ENCODE measurements at regions not wholly inside any gene's neighbourhood (a gene's known extent, or its start where the extent isn't known, plus 50 kb on each side); places are given as distances from the start of the nearest gene placed in this dataset.

DNA sequence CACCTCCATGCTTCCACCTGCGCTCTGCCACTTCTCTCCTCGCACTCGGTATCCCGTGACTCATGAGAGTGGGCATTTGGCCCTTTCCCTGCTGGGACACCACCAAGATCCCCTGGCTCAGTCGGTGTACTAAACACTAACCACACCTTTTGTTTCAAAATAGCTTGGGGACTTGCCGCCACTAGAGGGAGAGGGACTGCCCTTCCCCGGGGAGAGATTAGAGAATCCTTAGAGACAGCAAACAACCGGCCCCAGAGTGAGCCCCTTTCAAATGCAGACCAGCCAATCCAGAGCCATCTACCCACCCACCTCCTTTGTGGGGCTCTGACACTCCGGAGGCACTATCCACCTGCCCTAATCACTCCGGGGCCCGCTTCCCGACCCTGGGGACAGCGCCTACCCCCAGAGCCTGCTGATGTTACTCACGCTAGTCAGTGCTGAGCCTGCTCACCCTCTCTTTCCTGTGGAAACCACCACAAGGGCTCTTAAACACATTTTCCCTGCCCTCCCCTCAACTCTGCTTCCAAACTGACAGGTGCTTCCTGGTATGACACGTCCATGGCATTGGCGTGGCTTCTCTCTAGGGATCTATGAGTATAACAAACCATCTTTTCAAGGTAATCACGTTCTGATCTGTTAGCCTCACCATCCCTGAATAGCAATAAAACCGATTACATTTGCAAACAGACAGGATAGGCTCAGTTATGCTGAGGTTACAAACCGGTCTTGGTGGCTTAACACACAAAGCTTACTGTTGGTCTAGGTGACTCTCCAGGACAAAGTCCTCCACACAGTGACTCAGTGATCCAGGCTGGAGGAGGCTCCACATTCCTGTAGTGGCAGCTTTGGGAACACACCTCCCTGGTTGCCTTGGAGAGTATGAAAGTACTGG lies 180.1 kb upstream of the MVB12B start:
- Histone ChIP-seq H3K9ac (no peak overlapping the region), H3K4me3 (IDR thresholded peaks at IDR 0.05; ENCODE audit: insufficient read depth, low read depth, low read length) (no peak overlapping the region), H3K36me3 (ENCODE audit: insufficient read depth) (no peaks in the 10 kb centered on the region), H2AFZ (ENCODE audit: low read depth) (no peak overlapping the region), H3K27me3 (ENCODE audit: insufficient read depth, low read depth) (no peaks in the 10 kb centered on the region), H3K4me1 (ENCODE audit: low read depth, poor library complexity, severe bottlenecking) (no peaks in the 10 kb centered on the region), H3K4me2 (no peak overlapping the region), H3K27ac (no peak overlapping the region), H3K79me2 (ENCODE audit: insufficient read depth, low read depth) (no peaks in the 10 kb centered on the region), H4K20me1 (ENCODE audit: insufficient read depth) (no peaks in the 10 kb centered on the region)
- TF ChIP-seq, protein P1, sequence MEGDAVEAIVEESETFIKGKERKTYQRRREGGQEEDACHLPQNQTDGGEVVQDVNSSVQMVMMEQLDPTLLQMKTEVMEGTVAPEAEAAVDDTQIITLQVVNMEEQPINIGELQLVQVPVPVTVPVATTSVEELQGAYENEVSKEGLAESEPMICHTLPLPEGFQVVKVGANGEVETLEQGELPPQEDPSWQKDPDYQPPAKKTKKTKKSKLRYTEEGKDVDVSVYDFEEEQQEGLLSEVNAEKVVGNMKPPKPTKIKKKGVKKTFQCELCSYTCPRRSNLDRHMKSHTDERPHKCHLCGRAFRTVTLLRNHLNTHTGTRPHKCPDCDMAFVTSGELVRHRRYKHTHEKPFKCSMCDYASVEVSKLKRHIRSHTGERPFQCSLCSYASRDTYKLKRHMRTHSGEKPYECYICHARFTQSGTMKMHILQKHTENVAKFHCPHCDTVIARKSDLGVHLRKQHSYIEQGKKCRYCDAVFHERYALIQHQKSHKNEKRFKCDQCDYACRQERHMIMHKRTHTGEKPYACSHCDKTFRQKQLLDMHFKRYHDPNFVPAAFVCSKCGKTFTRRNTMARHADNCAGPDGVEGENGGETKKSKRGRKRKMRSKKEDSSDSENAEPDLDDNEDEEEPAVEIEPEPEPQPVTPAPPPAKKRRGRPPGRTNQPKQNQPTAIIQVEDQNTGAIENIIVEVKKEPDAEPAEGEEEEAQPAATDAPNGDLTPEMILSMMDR (conservative IDR thresholded peaks at IDR 0.05; ENCODE audit: low read depth, low read length), result peak; percentile 45

DNA sequence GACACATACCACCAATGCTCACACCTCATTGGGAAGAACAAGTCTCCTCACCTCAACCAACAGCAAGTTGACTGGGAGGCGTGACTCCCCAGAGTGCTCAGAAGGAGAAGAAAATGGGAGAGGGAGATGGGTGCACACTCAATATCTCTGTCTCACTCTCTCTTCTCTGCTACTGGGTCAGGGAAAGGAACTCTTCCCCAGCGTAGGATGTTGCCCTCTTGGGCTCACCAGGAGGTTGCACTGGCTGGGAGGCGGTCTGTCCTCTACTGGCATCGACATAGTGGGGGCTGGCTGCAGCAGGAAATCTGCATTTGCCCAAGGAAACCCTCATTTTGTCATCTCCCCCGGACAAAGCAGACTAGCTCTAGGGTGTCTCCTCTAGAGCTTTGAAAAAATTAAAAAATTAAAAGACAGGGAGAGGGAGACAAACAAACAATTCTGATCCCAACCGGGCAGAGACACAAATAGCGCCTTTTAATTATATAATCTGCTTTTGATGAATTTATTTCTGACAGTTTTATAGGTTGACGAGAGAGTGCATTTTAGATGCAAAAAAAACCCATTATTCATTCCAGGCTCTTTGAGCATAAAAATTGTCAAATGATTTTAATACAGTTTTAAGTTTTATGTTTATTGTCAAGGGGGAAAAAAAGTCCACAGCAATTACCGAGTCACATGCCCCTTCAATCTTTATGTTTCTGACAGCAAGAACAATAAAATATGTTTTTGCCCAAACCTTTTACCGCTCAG lies 179.3 kb upstream of the MVB12B start:
- no peaks in the 10 kb centered on the region for H3K4me1 ChIP-seq (ENCODE audit: low read depth, poor library complexity, severe bottlenecking)
- H3K4me2 ChIP-seq, result no peak overlapping the region
- no peaks in the 10 kb centered on the region for H3K36me3 ChIP-seq (ENCODE audit: insufficient read depth)
- TF ChIP-seq, protein P1 (conservative IDR thresholded peaks at IDR 0.05; ENCODE audit: low read depth, low read length), result no peak
- no peaks in the 10 kb centered on the region for H3K27me3 ChIP-seq (ENCODE audit: insufficient read depth, low read depth)
- no peak overlapping the region for H3K4me3 ChIP-seq (IDR thresholded peaks at IDR 0.05; ENCODE audit: insufficient read depth, low read depth, low read length)
- H3K79me2 ChIP-seq (ENCODE audit: insufficient read depth, low read depth), result no peaks in the 10 kb centered on the region
- no peak overlapping the region for H3K9ac ChIP-seq
- no peak overlapping the region for H2AFZ ChIP-seq (ENCODE audit: low read depth)
- no peak overlapping the region for H3K27ac ChIP-seq
- H4K20me1 ChIP-seq (ENCODE audit: insufficient read depth), result no peaks in the 10 kb centered on the region

DNA sequence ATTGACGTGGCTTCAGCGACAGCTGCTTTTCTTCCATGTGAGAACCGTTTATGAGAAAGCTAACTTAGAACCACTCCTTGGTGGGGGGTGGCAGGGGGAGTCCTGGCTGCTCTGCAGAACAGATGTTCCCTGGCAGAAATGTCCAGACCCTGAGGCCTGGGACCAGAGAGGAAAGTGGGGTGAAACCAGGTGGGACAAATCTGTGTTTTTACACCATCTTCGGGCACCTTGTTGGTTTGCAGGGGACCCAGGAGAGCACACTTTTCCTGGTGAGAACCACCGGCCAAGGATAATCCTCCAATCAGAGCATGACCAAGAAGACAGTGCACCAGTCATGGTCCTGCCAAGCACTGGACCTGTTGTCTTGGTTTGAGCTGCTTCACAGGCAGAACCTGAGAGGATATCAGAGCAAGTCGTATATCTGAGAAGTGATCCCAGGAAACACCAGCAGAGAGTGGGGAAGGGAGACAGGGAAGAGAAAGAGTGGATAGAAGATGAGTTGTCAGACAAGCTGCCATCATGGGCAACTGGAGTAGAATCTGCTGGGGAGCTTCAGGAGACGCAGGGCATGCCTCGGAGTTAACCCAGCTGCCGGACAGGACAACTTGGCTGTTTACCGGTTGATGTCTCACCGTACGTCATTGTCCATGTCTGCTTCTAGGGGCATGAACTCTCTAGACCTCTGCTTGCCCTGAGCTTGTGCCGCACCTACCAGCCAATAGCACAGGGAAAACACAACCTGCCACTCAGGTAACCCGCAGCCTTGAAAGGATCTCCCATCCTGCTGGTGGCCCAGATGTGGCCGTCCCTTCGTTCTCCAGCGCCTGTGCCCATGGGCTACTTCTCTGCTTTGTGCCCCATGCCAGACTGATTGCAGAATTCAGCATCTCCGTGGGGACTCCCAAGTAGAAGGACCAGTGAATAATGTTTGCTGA lies 178.4 kb upstream of the MVB12B start:
- Histone ChIP-seq H3K4me2 (no peak overlapping the region), H3K9ac (no peak overlapping the region), H3K4me3 (IDR thresholded peaks at IDR 0.05; ENCODE audit: insufficient read depth, low read depth, low read length) (no peak overlapping the region), H4K20me1 (ENCODE audit: insufficient read depth) (no peaks in the 10 kb centered on the region), H3K27me3 (ENCODE audit: insufficient read depth, low read depth) (no peaks in the 10 kb centered on the region), H3K4me1 (ENCODE audit: low read depth, poor library complexity, severe bottlenecking) (no peaks in the 10 kb centered on the region), H3K27ac (no peak overlapping the region), H3K36me3 (ENCODE audit: insufficient read depth) (no peaks in the 10 kb centered on the region), H3K79me2 (ENCODE audit: insufficient read depth, low read depth) (no peaks in the 10 kb centered on the region), H2AFZ (ENCODE audit: low read depth) (no peak overlapping the region)
- TF ChIP-seq, protein P1 (conservative IDR thresholded peaks at IDR 0.05; ENCODE audit: low read depth, low read length), result no peak

DNA sequence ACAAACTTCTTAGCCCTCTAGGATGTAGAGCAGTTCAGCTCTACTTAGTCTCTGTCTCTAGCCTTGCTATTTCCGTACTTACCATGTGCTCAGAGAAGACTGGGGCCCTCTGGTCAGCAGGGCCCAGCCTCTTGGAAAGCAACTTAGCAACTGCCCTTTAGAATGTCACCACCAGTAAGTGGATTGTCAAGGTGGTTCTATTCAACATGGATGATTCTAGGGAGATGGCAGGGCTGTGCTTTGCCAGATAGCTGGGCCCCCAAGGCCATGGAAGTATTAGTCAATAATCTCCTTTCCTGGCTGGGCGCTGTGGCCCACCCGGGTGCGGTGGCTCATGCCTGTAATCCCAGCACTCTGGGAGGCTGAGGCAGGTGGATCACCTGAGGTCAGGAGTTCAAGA lies 177.6 kb upstream of the MVB12B start:
- TF ChIP-seq, protein P1 (conservative IDR thresholded peaks at IDR 0.05; ENCODE audit: low read depth, low read length), result no peak
- H4K20me1 ChIP-seq (ENCODE audit: insufficient read depth), result no peaks in the 10 kb centered on the region
- no peak overlapping the region for H3K4me2 ChIP-seq
- no peak overlapping the region for H2AFZ ChIP-seq (ENCODE audit: low read depth)
- H3K9ac ChIP-seq, result no peak overlapping the region
- H3K79me2 ChIP-seq (ENCODE audit: insufficient read depth, low read depth), result no peaks in the 10 kb centered on the region
- no peaks in the 10 kb centered on the region for H3K27me3 ChIP-seq (ENCODE audit: insufficient read depth, low read depth)
- no peak overlapping the region for H3K27ac ChIP-seq
- no peaks in the 10 kb centered on the region for H3K4me1 ChIP-seq (ENCODE audit: low read depth, poor library complexity, severe bottlenecking)
- H3K36me3 ChIP-seq (ENCODE audit: insufficient read depth), result no peaks in the 10 kb centered on the region
- H3K4me3 ChIP-seq (IDR thresholded peaks at IDR 0.05; ENCODE audit: insufficient read depth, low read depth, low read length), result no peak overlapping the region
